GM10266 (cell line): ENCODE measurements at regions not wholly inside any gene's neighbourhood (a gene's known extent, or its start where the extent isn't known, plus 50 kb on each side); places are given as distances from the start of the nearest gene placed in this dataset.
"Not testable (repeated sequence)": the region's sequence is repeated elsewhere in the genome, so short reads cannot be mapped to it uniquely, and the experiment has no call there.

Experiments
- DNase-seq: peaks from one replicate; pipeline ENCODE4 v3.0.0; 2012; ENCODE audit errors: extremely low spot score
- CTCF ChIP-seq: IDR thresholded peaks from 2 replicates; pipeline ENCODE4 v1.5.1; 2012; ENCODE audit warnings: mild to moderate bottlenecking, low read depth; ENCODE audit not compliant: control insufficient read depth, insufficient read depth; ENCODE audit errors: missing control alignments

DNA sequence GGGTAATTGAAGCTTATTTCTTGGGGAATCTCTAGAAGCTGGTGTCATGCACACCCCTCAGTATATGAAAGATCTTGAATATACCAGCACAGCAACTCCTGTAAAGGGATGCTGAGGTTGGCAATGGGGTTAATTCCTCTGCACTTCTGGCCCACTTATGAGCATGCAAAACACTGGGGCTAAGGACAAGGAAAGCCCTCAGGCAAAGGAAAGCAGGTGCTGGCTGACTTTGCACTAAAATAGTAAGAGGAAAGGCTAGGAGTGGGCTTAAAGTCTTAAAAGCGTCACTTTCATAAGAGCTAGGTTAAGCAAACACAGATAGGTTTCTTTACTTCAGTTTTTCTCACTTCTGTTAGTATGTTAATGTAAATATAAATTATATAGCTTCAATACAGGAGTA is 572.6 kb upstream of the LUZP2 start:
- DNase-seq, result no peak
- TF ChIP-seq CTCF, result no peak

DNA sequence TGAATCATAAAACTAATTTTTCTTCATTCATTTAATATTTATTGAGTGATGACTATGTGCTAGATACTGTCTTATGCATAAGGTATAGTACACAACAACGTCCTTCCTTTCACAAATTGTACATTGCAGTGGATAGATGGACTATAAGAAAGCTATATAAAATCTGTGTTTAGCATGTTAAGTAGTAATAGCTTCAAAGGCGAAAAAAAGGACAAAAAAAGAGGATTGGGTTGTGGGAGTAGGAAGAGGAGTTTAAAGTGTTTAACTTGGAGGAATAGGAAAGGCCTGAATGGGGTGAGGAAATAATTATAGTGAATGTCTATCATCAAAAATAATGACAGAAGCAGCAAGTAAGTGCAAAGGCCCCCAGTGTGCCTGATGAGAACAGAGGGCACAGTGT is 565.4 kb upstream of the LUZP2 start:
- DNase-seq, result no peak
- no peak for TF ChIP-seq CTCF

DNA sequence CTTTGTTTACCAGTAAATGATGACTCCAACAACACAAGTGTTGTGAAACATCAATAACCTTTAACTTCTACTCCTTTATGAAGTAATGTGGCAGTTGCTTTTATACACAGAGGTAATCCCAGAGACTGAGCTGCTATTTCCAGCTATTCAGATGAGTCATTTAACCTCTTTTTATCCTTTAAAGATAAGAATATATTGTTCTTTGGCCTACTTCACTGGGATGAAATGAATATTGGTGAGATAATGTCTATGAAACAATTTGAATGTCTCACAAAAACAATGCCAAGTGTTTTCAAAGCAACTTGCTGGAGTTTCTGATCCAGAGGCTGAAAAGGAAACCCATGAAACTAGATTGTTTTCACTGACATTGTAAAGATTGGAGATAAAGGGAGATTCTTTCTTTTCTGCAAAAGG is 564.4 kb upstream of the LUZP2 start:
- no peak for DNase-seq
- no peak for TF ChIP-seq CTCF

DNA sequence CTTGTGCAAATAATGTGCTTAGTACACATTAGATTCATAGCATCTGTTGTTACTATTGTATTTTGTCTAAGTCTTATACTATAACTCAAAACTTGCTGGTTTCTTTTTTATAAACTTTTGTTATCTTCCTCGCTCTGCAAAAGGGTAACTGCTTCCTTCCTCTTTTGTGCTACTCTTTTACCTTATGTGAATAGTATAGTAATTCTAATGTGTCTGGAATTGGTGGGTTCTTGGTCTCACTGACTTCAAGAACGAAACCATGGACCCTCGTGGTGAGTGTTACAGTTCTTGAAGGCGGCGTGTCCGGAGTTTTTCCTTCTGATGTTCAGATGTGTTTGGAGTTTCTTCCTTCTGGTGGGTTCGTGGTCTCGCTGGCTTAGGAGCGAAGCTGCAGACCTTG is 563.1 kb upstream of the LUZP2 start:
- no peak for TF ChIP-seq CTCF
- no peak for DNase-seq

DNA sequence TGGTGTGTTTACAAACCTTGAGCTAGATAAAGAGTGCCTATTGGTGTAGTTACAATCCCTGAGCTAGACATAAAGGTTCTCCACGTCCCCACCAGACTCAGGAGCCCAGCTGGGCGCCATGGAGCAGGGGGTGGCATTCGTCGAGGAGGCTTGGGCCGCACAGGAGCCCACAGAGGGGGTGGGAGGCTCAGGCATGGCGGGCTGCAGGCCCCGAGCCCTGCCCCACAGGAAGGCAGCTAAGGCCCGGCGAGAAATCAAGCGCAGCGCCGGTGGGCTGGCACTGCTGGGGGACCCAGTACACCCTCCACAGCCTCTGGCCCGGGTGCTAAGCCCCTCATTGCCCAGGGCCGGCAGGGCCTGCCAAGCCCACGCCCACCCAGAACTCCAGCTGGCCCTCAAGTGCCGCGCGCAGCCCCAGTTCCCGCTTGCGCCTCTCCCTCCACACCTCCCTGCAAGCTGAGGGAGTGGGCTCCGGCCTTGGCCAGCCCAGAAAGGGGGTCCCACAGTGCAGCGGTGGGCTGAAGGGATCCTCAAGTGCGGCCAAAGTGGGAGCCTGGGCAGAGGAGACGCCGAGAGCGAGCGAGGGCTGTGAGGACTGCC is 562.1 kb upstream of the LUZP2 start:
- not testable (repeated sequence) for DNase-seq

DNA sequence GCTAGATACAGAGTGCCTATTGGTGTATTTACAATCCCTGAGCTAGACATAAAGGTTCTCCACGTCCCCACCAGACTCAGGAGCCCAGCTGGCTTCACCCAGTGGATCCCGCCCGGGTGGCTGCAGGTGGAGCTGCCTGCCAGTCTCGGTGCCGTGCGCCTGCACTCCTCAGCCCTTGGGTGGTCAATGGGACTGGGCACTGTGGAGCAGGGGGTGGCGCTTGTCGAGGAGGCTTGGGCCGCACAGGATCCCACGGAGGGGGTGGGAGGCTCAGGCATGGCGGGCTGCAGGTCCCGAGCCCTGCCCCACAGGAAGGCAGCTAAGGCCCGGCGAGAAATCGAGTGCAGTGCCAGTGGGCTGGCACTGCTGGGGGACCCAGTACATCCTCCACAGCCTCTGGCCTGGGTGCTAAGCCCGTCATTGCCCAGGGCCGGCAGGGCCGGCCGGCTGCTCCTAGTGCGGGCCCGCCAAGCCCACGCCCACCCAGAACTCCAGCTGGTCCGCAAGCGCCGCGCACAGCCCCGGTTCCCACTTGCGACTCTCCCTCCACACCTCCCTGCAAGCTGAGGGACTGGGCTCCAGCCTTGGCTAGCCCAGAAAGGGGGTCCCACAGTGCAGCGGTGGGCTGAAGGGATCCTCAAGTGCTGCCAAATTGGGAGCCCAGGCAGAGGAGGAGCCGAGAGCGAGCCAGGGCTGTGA is 554.6 kb upstream of the LUZP2 start:
- DNase-seq, result not testable (repeated sequence)

DNA sequence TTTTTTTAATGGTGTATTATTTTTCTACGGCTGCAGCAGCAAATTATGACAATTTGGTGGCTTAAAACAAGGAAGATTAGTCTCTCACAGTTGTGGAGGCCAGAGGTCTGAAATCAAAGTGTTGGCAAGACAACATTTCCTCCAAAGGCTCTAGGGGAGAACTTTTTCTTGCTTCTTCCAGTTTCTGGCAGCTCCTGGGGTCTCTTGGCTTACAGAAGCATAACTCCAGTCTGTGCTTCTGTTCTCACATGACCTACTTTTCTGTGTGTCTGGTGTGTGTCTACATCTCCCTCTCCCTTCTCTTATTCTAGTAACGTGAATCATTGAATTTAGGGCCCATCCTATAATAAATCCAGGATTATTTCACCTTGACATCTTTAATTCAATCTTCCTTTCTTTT is 551.9 kb upstream of the LUZP2 start:
- DNase-seq, result no peak
- TF ChIP-seq CTCF, result no peak

DNA sequence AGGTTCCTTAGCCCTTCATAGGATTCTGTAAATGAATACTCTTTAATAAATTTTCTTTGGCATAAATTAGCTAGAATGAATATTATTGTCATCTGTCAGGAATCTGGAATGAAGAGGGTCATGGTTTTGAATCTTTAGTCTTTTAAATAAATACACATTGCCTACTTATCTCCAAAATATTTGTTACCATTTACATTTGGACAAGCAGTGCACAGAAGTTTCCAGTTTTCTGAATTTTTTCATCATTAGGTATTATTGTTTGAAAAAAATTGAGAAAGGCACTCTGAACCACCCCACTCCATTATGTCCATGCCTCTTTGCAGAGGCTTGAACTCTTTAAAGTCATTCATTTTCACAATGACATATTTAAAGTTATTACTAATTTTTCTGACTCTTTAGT is 549.0 kb upstream of the LUZP2 start:
- no peak for TF ChIP-seq CTCF

More for the DNA sequence above, 549.0 kb upstream of the LUZP2 start:
- no peak for DNase-seq
